A673 (cell line): ENCODE measurements at regions not wholly inside any gene's neighbourhood (a gene's known extent, or its start where the extent isn't known, plus 50 kb on each side); places are given as distances from the start of the nearest gene placed in this dataset.

Experiments
- BruUV-seq: library from RNA; stranded (reverse); fragments of 400-500 nt; replicated peaks from 2 replicates; lab custom pipeline; 2021; lab: Mats Ljungman, UMichigan
- CTCF ChIA-PET: fragments of 300-600 bp; sonication (Branson Sonifier 250); formaldehyde crosslinking; loops from one replicate; lab custom pipeline; 2022; ENCODE audit warnings: antibody characterized with exemption; lab: Charles Lee
- POLR2A ChIA-PET: fragments of 300-600 bp; sonication (Branson Sonifier 250); formaldehyde crosslinking; loops from one replicate; lab custom pipeline; 2022; ENCODE audit warnings: antibody characterized with exemption; ENCODE audit not compliant: low non-redundant PET; lab: Charles Lee
- DNase-seq: peaks from one replicate; pipeline ENCODE4 v3.0.0-alpha.2; 2015; ENCODE audit warnings: low spot score
- H3K27ac ChIP-seq: fragments of 200-600 bp; sonication (generic); 2 replicates; pipeline ENCODE4 v1.5.1; 2016; ENCODE audit warnings: mixed run types, low read depth, mild to moderate bottlenecking, mixed read lengths, antibody characterized with exemption, low read length; ENCODE audit not compliant: poor library complexity, severe bottlenecking
- H3K27me3 ChIP-seq: fragments of 200-600 bp; sonication (generic); replicated peaks from 2 replicates; pipeline ENCODE4 v1.6.1; 2017; ENCODE audit warnings: mixed run types, low read depth, mild to moderate bottlenecking, mixed read lengths, antibody characterized with exemption, low read length; ENCODE audit not compliant: insufficient read depth, poor library complexity
- H3K36me3 ChIP-seq: fragments of 200-600 bp; sonication (generic); 2 replicates; pipeline ENCODE4 v1.6.1; 2016; ENCODE audit warnings: mixed run types, mild to moderate bottlenecking, mixed read lengths, antibody characterized with exemption, low read length; ENCODE audit not compliant: insufficient read depth, poor library complexity, severe bottlenecking
- H3K4me1 ChIP-seq: fragments of 200-600 bp; sonication (generic); 2 replicates; pipeline ENCODE4 v1.6.1; 2017; ENCODE audit warnings: mixed run types, mild to moderate bottlenecking, mixed read lengths, antibody characterized with exemption, low read length; ENCODE audit not compliant: insufficient read depth, poor library complexity, severe bottlenecking
- H3K4me3 ChIP-seq: fragments of 200-600 bp; sonication (generic); 2 replicates; pipeline ENCODE4 v1.5.1; 2016; ENCODE audit warnings: low read depth, mixed run types, mild to moderate bottlenecking, mixed read lengths, low read length; ENCODE audit not compliant: poor library complexity, severe bottlenecking
- H3K9me3 ChIP-seq: fragments of 200-600 bp; sonication (generic); 2 replicates; pipeline ENCODE4 v1.6.1; 2016; ENCODE audit warnings: mixed run types, low read depth, mild to moderate bottlenecking, mixed read lengths, antibody characterized with exemption, low read length; ENCODE audit not compliant: poor library complexity, severe bottlenecking
- CTCF ChIP-seq: fragments of 300-800, 200-600 bp; sonication (generic); conservative IDR thresholded peaks from 2 replicates; pipeline ENCODE4 v1.5.1; 2017; ENCODE audit warnings: low read depth, mild to moderate bottlenecking, antibody characterized with exemption, low read length, moderate library complexity, mixed read lengths
- EZH2 ChIP-seq: fragments of 200-600 bp; sonication (generic); IDR thresholded peaks from 2 replicates; pipeline ENCODE4 v1.6.1; 2017; ENCODE audit warnings: borderline replicate concordance, low read depth, mild to moderate bottlenecking, mixed read lengths, antibody characterized with exemption, low read length; ENCODE audit not compliant: poor library complexity, severe bottlenecking
- intact Hi-C: fragments of 100-400 bp; cut with micrococcal nuclease; formaldehyde crosslinking; loops from one replicate; pipeline ENCODE4 v1.10.0; 2022; ENCODE audit not compliant: unreplicated experiment

- intact Hi-C loops: no loop called here
- ChIA-PET POLR2A (no interaction called here), CTCF (no interaction called here)
- no peaks in the 10 kb centered on the region for H3K4me1 ChIP-seq
- no peaks in the 10 kb centered on the region for H3K27me3 ChIP-seq
- no peak overlapping the region for H3K4me3 ChIP-seq
- TF ChIP-seq EZH2: no peak
- no peak for TF ChIP-seq CTCF
- no TSS peak for BruUV-seq
- no peak overlapping the region for H3K27ac ChIP-seq
- no peak for DNase-seq
- H3K9me3 ChIP-seq: no peaks in the 10 kb centered on the region
- H3K36me3 ChIP-seq: no peaks in the 10 kb centered on the region
Measured at GRCh38 chr15:96460106-96460505, 129.6 kb downstream of the NR2F2 start.

- no peaks in the 10 kb centered on the region for H3K36me3 ChIP-seq
- DNase-seq: no peak
- H3K27me3 ChIP-seq: no peaks in the 10 kb centered on the region
- no peaks in the 10 kb centered on the region for H3K9me3 ChIP-seq
- H3K27ac ChIP-seq: no peak overlapping the region
- intact Hi-C loops: no loop called here
- no TSS peak for BruUV-seq
- TF ChIP-seq EZH2 (no peak), CTCF (0 out of 2 replicates have a peak, but pooled peaks have one; percentile 27)
- ChIA-PET CTCF (no interaction called here), POLR2A (no interaction called here)
- H3K4me1 ChIP-seq: no peaks in the 10 kb centered on the region
- H3K4me3 ChIP-seq: no peak overlapping the region
Measured at GRCh38 chr15:96462768-96463750, 132.6 kb downstream of the NR2F2 start.

- no peak overlapping the region for H3K27ac ChIP-seq
- intact Hi-C loops: no loop called here
- H3K36me3 ChIP-seq: no peaks in the 10 kb centered on the region
- ChIA-PET POLR2A (no interaction called here), CTCF (no interaction called here)
- no TSS peak for BruUV-seq
- H3K9me3 ChIP-seq: no peaks in the 10 kb centered on the region
- no peak overlapping the region for H3K4me3 ChIP-seq
- H3K4me1 ChIP-seq: no peaks in the 10 kb centered on the region
- no peak for TF ChIP-seq CTCF
- TF ChIP-seq EZH2: no peak
- DNase-seq: no peak
- H3K27me3 ChIP-seq: no peaks in the 10 kb centered on the region
Measured at GRCh38 chr15:96466389-96466947, 136.0 kb downstream of the NR2F2 start.
